Activated CD8-positive, alpha-beta T cell treated with anti-CD3 and anti-CD28 coated beads, Interleukin-2, amount 10 ng/mL, durations not matched to agents 7 days and 5 days (primary cell): ENCODE measurements at regions not wholly inside any gene's neighbourhood (a gene's known extent, or its start where the extent isn't known, plus 50 kb on each side); places are given as distances from the start of the nearest gene placed in this dataset.
"Not testable (repeated sequence)": the region's sequence is repeated elsewhere in the genome, so short reads cannot be mapped to it uniquely, and the experiment has no call there.

Source experiments
- ATAC-seq: fragments of 150-1000 bp; cut with Tn5 transposase; one replicate; pipeline ENCODE4 v1.10.0; 2021; ENCODE audit warnings: moderate library complexity
- CTCF ChIA-PET: fragments of 350-600 bp; sonication (Branson Sonifier 250); formaldehyde crosslinking; loops from one replicate; lab custom pipeline; 2021; ENCODE audit warnings: antibody characterized with exemption; lab: Charles Lee
- POLR2A ChIA-PET: fragments of 350-600 bp; sonication (Branson Sonifier 250); formaldehyde crosslinking; loops from one replicate; lab custom pipeline; 2021; ENCODE audit warnings: antibody characterized with exemption; lab: Charles Lee
- DNase-seq: peaks from one replicate; pipeline ENCODE4 v3.0.0-alpha.2; 2020
- H3K27ac Mint-ChIP-seq: one replicate; pipeline ENCODE4 v1.8.0; 2021; ENCODE audit warnings: mild to moderate bottlenecking, mixed read lengths
- H3K27me3 Mint-ChIP-seq: one replicate; pipeline ENCODE4 v1.8.0; 2021; ENCODE audit warnings: low read depth, mixed read lengths
- H3K36me3 Mint-ChIP-seq: one replicate; pipeline ENCODE4 v1.8.0; 2021; ENCODE audit warnings: low read depth, mixed read lengths
- H3K4me1 Mint-ChIP-seq: one replicate; pipeline ENCODE4 v1.8.0; 2021; ENCODE audit warnings: low read depth, mixed read lengths
- H3K4me3 Mint-ChIP-seq: one replicate; pipeline ENCODE4 v1.8.0; 2021; ENCODE audit warnings: mild to moderate bottlenecking, mixed read lengths
- H3K9me3 Mint-ChIP-seq: one replicate; pipeline ENCODE4 v1.8.0; 2022; ENCODE audit warnings: mixed read lengths; ENCODE audit not compliant: insufficient read depth

DNA sequence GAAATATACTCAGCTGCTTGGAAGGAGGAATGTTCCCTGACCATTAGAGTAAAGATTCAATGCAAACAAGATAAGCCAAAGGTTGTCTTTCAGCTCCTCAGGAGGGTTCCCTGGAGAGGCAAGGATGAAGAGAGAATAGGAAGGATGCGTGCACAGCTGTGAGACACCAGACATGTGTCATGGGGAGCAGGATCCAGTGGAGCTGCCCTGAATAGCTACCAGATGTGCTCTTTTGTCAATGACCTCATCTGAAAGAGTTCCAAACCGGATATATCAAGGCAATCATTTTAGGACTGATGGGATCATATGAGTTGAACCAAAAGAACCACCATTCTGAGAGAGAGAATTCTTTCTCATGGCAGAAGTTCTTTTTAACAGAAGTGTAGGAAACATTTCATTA is 490.6 kb downstream of the IRS1 start:
- H3K36me3 Mint-ChIP-seq, result no peaks in the 10 kb centered on the region
- no peaks in the 10 kb centered on the region for H3K4me1 Mint-ChIP-seq
- ATAC-seq, result no peak
- DNase-seq, result no peak
- H3K27me3 Mint-ChIP-seq, result no peaks in the 10 kb centered on the region
- ChIA-PET CTCF (no interaction called here), POLR2A (no interaction called here)
- H3K27ac Mint-ChIP-seq, result no peak overlapping the region
- no peak overlapping the region for H3K4me3 Mint-ChIP-seq
- H3K9me3 Mint-ChIP-seq, result no peaks in the 10 kb centered on the region

DNA sequence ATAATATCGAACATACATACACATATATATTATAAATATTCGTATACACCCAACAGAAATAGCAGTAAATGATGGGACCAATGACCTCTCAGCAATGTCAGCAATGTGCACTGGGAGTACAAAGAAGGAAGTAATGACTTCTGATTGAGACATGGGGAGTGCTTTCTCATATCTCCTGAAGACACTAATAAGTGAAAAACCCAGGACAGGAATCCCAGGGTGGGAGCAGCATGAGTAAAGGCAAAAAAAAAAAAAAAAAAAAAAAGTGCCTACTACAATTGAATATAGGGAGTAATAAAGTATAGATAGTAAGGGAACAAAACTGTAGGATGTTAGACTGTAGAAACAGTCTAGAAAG is 491.3 kb downstream of the IRS1 start:
- DNase-seq (no peak), ATAC-seq (no peak)
- H3K4me1 Mint-ChIP-seq, result no peaks in the 10 kb centered on the region
- H3K4me3 Mint-ChIP-seq, result no peak overlapping the region
- POLR2A ChIA-PET, result no interaction called here
- no peaks in the 10 kb centered on the region for H3K9me3 Mint-ChIP-seq
- H3K27ac Mint-ChIP-seq, result no peak overlapping the region
- H3K36me3 Mint-ChIP-seq, result no peaks in the 10 kb centered on the region
- CTCF ChIA-PET, result no interaction called here
- H3K27me3 Mint-ChIP-seq, result no peaks in the 10 kb centered on the region

- Mint-ChIP-seq H3K36me3 (no peaks in the 10 kb centered on the region), H3K4me1 (no peaks in the 10 kb centered on the region), H3K9me3 (no peaks in the 10 kb centered on the region), H3K4me3 (no peak overlapping the region), H3K27ac (no peak overlapping the region), H3K27me3 (no peaks in the 10 kb centered on the region)
- DNase-seq (no peak), ATAC-seq (no peak)
- POLR2A ChIA-PET, result no interaction called here
- CTCF ChIA-PET, result no interaction called here
Observed at GRCh38 chr2:226307487-226308322, 491.9 kb downstream of the IRS1 start.

- Mint-ChIP-seq H3K4me3 (no peak overlapping the region), H3K9me3 (no peaks in the 10 kb centered on the region), H3K4me1 (no peaks in the 10 kb centered on the region), H3K27ac (no peak overlapping the region), H3K27me3 (no peaks in the 10 kb centered on the region), H3K36me3 (no peaks in the 10 kb centered on the region)
- ATAC-seq, result no peak
- DNase-seq, result no peak
- POLR2A ChIA-PET, result no interaction called here
- CTCF ChIA-PET, result no interaction called here
Observed at GRCh38 chr2:226306969-226307368, 492.7 kb downstream of the IRS1 start.

GRCh38 chr2:226304308-226304707 is 495.3 kb downstream of the IRS1 start:
- Mint-ChIP-seq H3K9me3 (no peaks in the 10 kb centered on the region), H3K4me1 (no peaks in the 10 kb centered on the region), H3K27me3 (no peaks in the 10 kb centered on the region), H3K4me3 (no peak overlapping the region), H3K27ac (no peak overlapping the region), H3K36me3 (no peaks in the 10 kb centered on the region)
- DNase-seq, result no peak
- no peak for ATAC-seq
- ChIA-PET CTCF (no interaction called here), POLR2A (no interaction called here)

DNA sequence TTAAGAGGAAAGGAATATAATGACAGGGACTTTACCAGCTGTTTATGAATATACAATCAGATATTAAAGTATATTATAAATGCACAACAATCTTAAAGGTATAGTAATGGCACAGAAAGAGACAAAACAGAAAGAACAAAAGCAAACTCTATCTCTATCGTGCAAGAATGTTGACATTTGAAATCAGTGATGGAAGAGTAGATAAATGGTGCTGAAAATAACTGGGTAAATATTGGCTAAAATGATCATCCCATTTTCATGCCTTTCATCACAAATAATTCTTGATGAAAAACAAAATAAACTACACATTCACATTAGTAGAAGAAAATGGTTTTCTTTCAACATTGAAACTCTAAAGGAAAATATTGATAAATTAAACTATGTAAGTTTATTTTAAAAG is 495.9 kb downstream of the IRS1 start:
- Mint-ChIP-seq H3K4me1 (no peaks in the 10 kb centered on the region), H3K36me3 (no peaks in the 10 kb centered on the region), H3K9me3 (no peaks in the 10 kb centered on the region), H3K27me3 (no peaks in the 10 kb centered on the region), H3K27ac (no peak overlapping the region), H3K4me3 (no peak overlapping the region)
- ATAC-seq (no peak), DNase-seq (no peak)
- CTCF ChIA-PET, result no interaction called here
- POLR2A ChIA-PET, result no interaction called here

DNA sequence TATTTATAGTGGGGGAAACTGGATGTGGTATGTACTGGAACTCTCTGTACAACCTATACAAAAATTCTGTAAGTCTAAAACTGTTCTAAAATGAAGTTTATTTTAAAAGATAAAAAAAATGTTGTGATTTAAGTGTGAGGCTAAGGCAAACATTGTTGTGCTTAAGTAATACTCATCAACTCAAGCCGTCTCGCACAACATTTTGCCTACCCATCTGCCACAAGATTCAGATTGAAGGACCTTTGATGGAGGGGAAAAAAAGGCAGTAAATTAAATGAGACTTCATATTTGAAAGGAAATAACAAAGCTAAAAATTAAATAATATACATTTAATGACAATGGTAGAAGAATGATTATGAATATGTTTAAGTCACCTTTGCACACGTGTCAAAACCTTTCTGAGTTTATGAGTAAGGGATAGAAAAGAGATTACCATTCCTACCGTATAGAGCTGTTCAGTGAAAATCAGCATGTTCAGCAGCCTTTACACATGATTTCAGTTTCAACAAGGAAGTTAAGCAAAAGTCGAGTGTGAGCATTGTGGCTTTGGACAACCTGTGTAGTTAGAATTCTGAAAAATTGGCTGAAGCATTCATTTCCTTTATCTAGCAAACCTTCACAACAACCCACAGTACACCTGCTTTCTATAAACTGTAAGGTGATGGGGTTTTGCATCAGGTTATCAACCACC is 499.3 kb downstream of the IRS1 start:
- H3K4me3 Mint-ChIP-seq, result no peak overlapping the region
- no peaks in the 10 kb centered on the region for H3K9me3 Mint-ChIP-seq
- DNase-seq (no peak), ATAC-seq (no peak)
- no peaks in the 10 kb centered on the region for H3K27me3 Mint-ChIP-seq
- H3K36me3 Mint-ChIP-seq, result no peaks in the 10 kb centered on the region
- ChIA-PET POLR2A (no interaction called here), CTCF (no interaction called here)
- no peaks in the 10 kb centered on the region for H3K4me1 Mint-ChIP-seq
- H3K27ac Mint-ChIP-seq, result no peak overlapping the region

GRCh38 chr2:226299771-226300170 is 499.8 kb downstream of the IRS1 start:
- Mint-ChIP-seq H3K4me1 (no peaks in the 10 kb centered on the region), H3K27me3 (no peaks in the 10 kb centered on the region), H3K9me3 (no peaks in the 10 kb centered on the region), H3K4me3 (no peak overlapping the region), H3K27ac (no peak overlapping the region), H3K36me3 (no peaks in the 10 kb centered on the region)
- POLR2A ChIA-PET, result no interaction called here
- no peak for DNase-seq
- no peak for ATAC-seq
- CTCF ChIA-PET, result no interaction called here

- Mint-ChIP-seq H3K36me3 (no peaks in the 10 kb centered on the region), H3K9me3 (peaks cover 8% of the 10 kb centered on the region), H3K27ac (no peak overlapping the region), H3K4me3 (no peak overlapping the region), H3K27me3 (no peaks in the 10 kb centered on the region), H3K4me1 (no peaks in the 10 kb centered on the region)
- ATAC-seq, result no peak
- DNase-seq, result no peak
- ChIA-PET CTCF (no interaction called here), POLR2A (no interaction called here)
Observed at GRCh38 chr2:226295681-226296080, 503.9 kb downstream of the IRS1 start.

DNA sequence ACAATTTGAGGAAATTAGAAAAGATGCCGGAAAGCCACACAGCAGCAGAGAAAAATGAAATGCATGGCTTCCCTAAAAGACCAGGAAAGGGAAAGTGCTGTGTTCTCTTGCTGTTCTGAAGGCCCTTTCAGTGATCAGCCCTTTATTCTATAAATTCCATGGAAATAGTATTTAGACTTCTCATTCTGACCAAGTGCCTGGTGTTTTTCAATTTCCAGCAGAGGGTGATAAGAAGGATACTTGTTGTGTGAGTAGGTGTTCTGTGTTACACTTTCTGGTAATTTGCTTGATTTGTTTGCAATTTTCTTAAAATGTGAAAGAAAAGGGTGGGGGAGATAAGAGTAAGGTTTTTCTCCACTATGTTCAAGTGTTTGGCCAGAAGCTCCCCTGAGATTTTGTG is 504.5 kb downstream of the IRS1 start:
- ChIA-PET CTCF (no interaction called here), POLR2A (no interaction called here)
- Mint-ChIP-seq H3K4me3 (no peak overlapping the region), H3K27me3 (no peaks in the 10 kb centered on the region), H3K27ac (no peak overlapping the region), H3K4me1 (no peaks in the 10 kb centered on the region), H3K9me3 (peaks cover 8% of the 10 kb centered on the region), H3K36me3 (no peaks in the 10 kb centered on the region)
- ATAC-seq (no peak), DNase-seq (no peak)

DNA sequence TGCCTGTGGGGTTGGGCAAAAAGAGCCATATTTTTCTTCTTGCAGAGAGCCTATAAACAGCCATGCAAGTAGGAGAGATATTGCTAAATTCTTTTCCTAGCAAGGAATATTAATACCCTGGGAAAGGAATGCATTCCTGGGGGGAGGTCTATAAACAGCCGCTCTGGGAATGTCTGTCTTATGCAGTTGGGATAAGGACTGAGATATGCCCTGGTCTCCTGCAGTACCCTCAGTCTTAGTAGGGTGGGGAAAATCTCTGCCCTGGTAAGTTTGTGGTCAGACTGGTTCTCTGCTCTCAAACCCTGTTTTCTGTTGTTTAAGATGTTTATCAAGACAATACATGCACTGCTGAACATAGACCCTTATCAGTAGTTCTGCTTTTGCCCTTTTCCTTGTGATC is 508.3 kb downstream of the IRS1 start:
- H3K27ac Mint-ChIP-seq, CTCF ChIA-PET, H3K36me3 Mint-ChIP-seq, H3K27me3 Mint-ChIP-seq, POLR2A ChIA-PET, ATAC-seq, H3K4me1 Mint-ChIP-seq, DNase-seq, H3K4me3 Mint-ChIP-seq, H3K9me3 Mint-ChIP-seq: not testable (repeated sequence)

DNA sequence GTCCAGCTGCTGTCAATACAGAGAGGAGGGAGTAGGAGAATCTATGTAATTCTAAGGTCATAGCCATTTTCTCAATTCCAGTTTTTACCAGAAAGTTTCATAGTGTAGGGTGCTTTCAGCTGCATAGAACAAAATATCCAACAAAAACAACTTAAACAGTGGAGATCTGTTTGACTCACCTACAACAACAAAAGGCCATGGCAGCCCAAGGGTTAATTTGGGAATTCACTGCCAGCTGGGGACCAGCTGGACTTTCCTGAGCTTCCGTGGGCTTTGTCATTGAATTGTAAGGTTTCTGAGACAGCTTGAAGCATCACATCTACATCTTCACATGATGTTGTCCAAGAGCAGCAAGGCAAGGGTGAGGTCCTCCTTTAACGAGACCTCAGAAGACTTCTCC is 512.7 kb downstream of the IRS1 start:
- ChIA-PET CTCF (no interaction called here), POLR2A (no interaction called here)
- Mint-ChIP-seq H3K4me1 (no peaks in the 10 kb centered on the region), H3K36me3 (no peaks in the 10 kb centered on the region), H3K27ac (no peak overlapping the region), H3K27me3 (no peaks in the 10 kb centered on the region), H3K4me3 (no peak overlapping the region), H3K9me3 (no peaks in the 10 kb centered on the region)
- DNase-seq (no peak), ATAC-seq (no peak)
